ENCODE measurements at regions not wholly inside any gene's neighbourhood (a gene's known extent, or its start where the extent isn't known, plus 50 kb on each side); places are given as distances from the start of the nearest gene placed in this dataset.

- TF ChIP-seq POLR2A (IDR thresholded peaks at IDR 0.05) (no peak), POLR2AphosphoS5 (IDR thresholded peaks at IDR 0.05) (no peak)
- TF ChIP-seq, protein P1, sequence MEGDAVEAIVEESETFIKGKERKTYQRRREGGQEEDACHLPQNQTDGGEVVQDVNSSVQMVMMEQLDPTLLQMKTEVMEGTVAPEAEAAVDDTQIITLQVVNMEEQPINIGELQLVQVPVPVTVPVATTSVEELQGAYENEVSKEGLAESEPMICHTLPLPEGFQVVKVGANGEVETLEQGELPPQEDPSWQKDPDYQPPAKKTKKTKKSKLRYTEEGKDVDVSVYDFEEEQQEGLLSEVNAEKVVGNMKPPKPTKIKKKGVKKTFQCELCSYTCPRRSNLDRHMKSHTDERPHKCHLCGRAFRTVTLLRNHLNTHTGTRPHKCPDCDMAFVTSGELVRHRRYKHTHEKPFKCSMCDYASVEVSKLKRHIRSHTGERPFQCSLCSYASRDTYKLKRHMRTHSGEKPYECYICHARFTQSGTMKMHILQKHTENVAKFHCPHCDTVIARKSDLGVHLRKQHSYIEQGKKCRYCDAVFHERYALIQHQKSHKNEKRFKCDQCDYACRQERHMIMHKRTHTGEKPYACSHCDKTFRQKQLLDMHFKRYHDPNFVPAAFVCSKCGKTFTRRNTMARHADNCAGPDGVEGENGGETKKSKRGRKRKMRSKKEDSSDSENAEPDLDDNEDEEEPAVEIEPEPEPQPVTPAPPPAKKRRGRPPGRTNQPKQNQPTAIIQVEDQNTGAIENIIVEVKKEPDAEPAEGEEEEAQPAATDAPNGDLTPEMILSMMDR (IDR thresholded peaks at IDR 0.05): no peak
- Histone ChIP-seq H3K36me3 (no peaks in the 10 kb centered on the region), H3K4me1 (replicated peaks) (no peaks in the 10 kb centered on the region), H3K4me3 (no peak overlapping the region), H3K9me3 (no peaks in the 10 kb centered on the region), H3K27me3 (replicated peaks; ENCODE audit: insufficient read depth) (no peaks in the 10 kb centered on the region), H3K27ac (no peak overlapping the region)
- DNase-seq (ENCODE audit: low spot score): no peak
- intact Hi-C loops (cut with DNase I): no loop called here
- 90% methylated on average over 4 of the region's 4 CpGs for WGBS
Measured at GRCh38 chr4:17124767-17125166, 226.3 kb upstream of the LDB2 start.

GRCh38 chr4:17120761-17121160 is 222.3 kb upstream of the LDB2 start:
- intact Hi-C loops (cut with DNase I): no loop called here
- Histone ChIP-seq H3K27me3 (replicated peaks; ENCODE audit: insufficient read depth) (no peaks in the 10 kb centered on the region), H3K27ac (no peak overlapping the region), H3K4me3 (no peak overlapping the region), H3K9me3 (no peaks in the 10 kb centered on the region), H3K4me1 (replicated peaks) (no peaks in the 10 kb centered on the region), H3K36me3 (no peaks in the 10 kb centered on the region)
- DNase-seq (ENCODE audit: low spot score): no peak
- 93% methylated on average over 1 of the region's 1 CpG for WGBS
- TF ChIP-seq POLR2AphosphoS5 (IDR thresholded peaks at IDR 0.05) (no peak), POLR2A (IDR thresholded peaks at IDR 0.05) (no peak)
- TF ChIP-seq, protein P1 (IDR thresholded peaks at IDR 0.05): no peak

DNA sequence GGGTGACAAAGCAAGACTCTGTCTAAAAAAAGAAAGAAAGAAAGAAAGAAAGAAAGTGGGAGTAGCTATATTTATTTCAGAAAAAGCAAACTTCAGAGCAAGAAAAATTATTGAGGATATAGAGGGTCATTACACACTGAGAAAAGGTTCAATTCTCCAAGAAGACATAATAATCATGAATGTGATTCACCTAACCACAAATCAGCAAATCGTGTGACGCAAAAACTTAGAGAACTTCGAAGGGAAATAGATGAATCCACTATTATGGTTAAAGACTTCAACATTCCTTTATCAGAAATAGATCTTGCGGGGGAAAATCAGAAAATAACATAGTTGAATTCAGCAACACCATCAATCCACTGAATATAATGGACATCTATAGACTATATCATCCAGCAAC is 219.3 kb upstream of the LDB2 start:
- Histone ChIP-seq H3K36me3 (no peaks in the 10 kb centered on the region), H3K27ac (no peak overlapping the region), H3K4me1 (replicated peaks) (no peaks in the 10 kb centered on the region), H3K9me3 (no peaks in the 10 kb centered on the region), H3K4me3 (no peak overlapping the region), H3K27me3 (replicated peaks; ENCODE audit: insufficient read depth) (no peaks in the 10 kb centered on the region)
- intact Hi-C loops (cut with DNase I): no loop called here
- WGBS: 93% methylated on average over 4 of the region's 4 CpGs
- TF ChIP-seq, protein P1 (IDR thresholded peaks at IDR 0.05): no peak
- no peak for TF ChIP-seq POLR2AphosphoS5 (IDR thresholded peaks at IDR 0.05)
- TF ChIP-seq POLR2A (IDR thresholded peaks at IDR 0.05): no peak
- DNase-seq (ENCODE audit: low spot score): no peak

DNA sequence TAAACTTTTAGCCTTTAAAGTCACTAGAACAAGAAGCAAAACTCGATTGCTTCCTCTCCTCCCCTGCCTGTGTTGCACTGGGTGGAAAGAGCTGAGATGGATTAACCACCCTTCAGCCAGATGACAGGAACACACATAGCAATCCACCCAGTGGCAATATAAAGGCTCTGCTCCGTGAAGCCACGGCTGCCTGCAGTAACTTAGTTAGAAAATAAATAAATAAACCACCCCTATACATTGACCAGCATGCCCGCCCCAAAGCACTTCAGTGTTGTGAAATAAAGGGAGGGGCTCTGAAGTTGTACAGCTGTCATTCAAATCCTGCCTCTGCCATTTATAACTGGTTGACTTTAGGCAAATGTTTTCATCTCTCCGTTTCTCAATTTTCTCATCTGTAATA is 217.1 kb upstream of the LDB2 start:
- DNase-seq (ENCODE audit: low spot score): no peak
- no peaks in the 10 kb centered on the region for H3K4me1 ChIP-seq (replicated peaks)
- H3K36me3 ChIP-seq: no peaks in the 10 kb centered on the region
- no peak overlapping the region for H3K27ac ChIP-seq
- H3K9me3 ChIP-seq: no peaks in the 10 kb centered on the region
- H3K4me3 ChIP-seq: no peak overlapping the region
- intact Hi-C loops (cut with DNase I): no loop called here
- H3K27me3 ChIP-seq (replicated peaks; ENCODE audit: insufficient read depth): no peaks in the 10 kb centered on the region
- WGBS: 59% methylated on average over 5 of the region's 5 CpGs
- TF ChIP-seq POLR2AphosphoS5 (IDR thresholded peaks at IDR 0.05) (no peak), POLR2A (IDR thresholded peaks at IDR 0.05) (no peak)
- TF ChIP-seq, protein P1 (IDR thresholded peaks at IDR 0.05): no peak

DNA sequence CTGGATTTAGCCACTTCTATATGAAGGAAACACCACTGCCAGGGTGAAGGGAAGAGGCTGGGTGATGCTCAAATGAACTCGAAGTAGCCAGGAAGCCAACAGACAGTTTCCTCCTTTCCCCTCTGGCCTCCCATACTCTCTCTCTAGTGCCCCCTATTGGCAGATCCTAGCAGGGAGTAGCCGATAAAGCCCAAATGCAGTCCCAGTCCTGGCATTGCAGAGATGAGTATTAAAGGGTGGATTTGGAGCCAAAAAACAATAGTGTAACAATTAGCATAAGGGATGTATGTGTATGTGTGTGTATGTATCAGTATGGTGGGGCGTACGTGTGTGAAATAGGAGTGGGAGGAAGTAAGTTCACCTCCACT is 213.8 kb upstream of the LDB2 start:
- intact Hi-C loops (cut with DNase I): no loop called here
- no peak for TF ChIP-seq POLR2AphosphoS5 (IDR thresholded peaks at IDR 0.05)
- Histone ChIP-seq H3K36me3 (no peaks in the 10 kb centered on the region), H3K9me3 (no peaks in the 10 kb centered on the region), H3K27me3 (replicated peaks; ENCODE audit: insufficient read depth) (no peaks in the 10 kb centered on the region), H3K27ac (no peak overlapping the region), H3K4me3 (no peak overlapping the region), H3K4me1 (replicated peaks) (no peaks in the 10 kb centered on the region)
- WGBS: 53% methylated on average over 4 of the region's 4 CpGs
- no peak for DNase-seq (ENCODE audit: low spot score)

Measured in prostate gland (tissue), 2 donors.